ENCODE measurements at regions not wholly inside any gene's neighbourhood (a gene's known extent, or its start where the extent isn't known, plus 50 kb on each side); places are given as distances from the start of the nearest gene placed in this dataset.

GRCh38 chr4:110675426-110675825, 52.5 kb upstream of the PITX2 start:
- no peak overlapping the region for H3K27ac ChIP-seq
- no peak for TF ChIP-seq CTCF (IDR thresholded peaks at IDR 0.05)
- no peak for TF ChIP-seq ZFX (IDR thresholded peaks at IDR 0.05; ENCODE audit: borderline replicate concordance)

GRCh38 chr4:110676241-110676640, 53.4 kb upstream of the PITX2 start:
- no peak overlapping the region for H3K27ac ChIP-seq
- TF ChIP-seq ZFX (IDR thresholded peaks at IDR 0.05; ENCODE audit: borderline replicate concordance) = no peak
- TF ChIP-seq CTCF (IDR thresholded peaks at IDR 0.05) = no peak

GRCh38 chr4:110678517-110679227, 55.8 kb upstream of the PITX2 start:
- H3K27ac ChIP-seq = no peak overlapping the region
- no peak for TF ChIP-seq ZFX (IDR thresholded peaks at IDR 0.05; ENCODE audit: borderline replicate concordance)
- no peak for TF ChIP-seq CTCF (IDR thresholded peaks at IDR 0.05)

GRCh38 chr4:110680265-110680664, 57.4 kb upstream of the PITX2 start:
- TF ChIP-seq CTCF (IDR thresholded peaks at IDR 0.05) (no peak), ZFX (IDR thresholded peaks at IDR 0.05; ENCODE audit: borderline replicate concordance) (no peak)
- no peak overlapping the region for H3K27ac ChIP-seq

- TF ChIP-seq CTCF (IDR thresholded peaks at IDR 0.05) = no peak
- no peak for TF ChIP-seq ZFX (IDR thresholded peaks at IDR 0.05; ENCODE audit: borderline replicate concordance)
Observed at GRCh38 chr4:110681381-110681780, 58.5 kb upstream of the PITX2 start.

GRCh38 chr4:110682311-110682710, 59.4 kb upstream of the PITX2 start:
- TF ChIP-seq ZFX (IDR thresholded peaks at IDR 0.05; ENCODE audit: borderline replicate concordance) (no peak), CTCF (IDR thresholded peaks at IDR 0.05) (no peak)
- no peak overlapping the region for H3K27ac ChIP-seq

More at GRCh38 chr4:110681381-110681780, 58.5 kb upstream of the PITX2 start:
- no peak overlapping the region for H3K27ac ChIP-seq

- TF ChIP-seq ZFX (IDR thresholded peaks at IDR 0.05; ENCODE audit: borderline replicate concordance) (no peak), CTCF (IDR thresholded peaks at IDR 0.05) (no peak)
- no peak overlapping the region for H3K27ac ChIP-seq
Observed at GRCh38 chr4:110683601-110684000, 60.7 kb upstream of the PITX2 start.
